ENCODE measurements at regions not wholly inside any gene's neighbourhood (a gene's known extent, or its start where the extent isn't known, plus 50 kb on each side); places are given as distances from the start of the nearest gene placed in this dataset.

DNA sequence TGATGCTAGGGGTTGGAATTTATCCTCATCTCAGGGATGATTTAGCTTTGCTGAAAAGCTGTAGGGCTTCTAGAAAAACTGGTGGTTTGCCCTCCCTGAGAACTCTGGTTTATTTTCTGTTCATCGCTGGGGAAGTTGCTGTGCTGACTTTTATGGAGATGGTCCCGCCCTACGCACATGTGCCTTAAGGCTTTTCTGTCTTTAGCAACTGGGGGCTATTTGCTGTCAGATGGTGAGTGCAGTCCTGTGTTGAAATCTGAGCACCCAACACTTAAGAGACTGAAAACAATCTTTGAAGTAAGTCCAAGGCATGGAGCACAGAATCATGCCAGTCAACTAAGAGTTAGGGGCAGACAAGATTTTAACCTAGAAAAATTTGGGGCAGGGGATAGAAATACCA lies 2148.4 kb upstream of the CELF4 start:
- TF ChIP-seq, protein P1, sequence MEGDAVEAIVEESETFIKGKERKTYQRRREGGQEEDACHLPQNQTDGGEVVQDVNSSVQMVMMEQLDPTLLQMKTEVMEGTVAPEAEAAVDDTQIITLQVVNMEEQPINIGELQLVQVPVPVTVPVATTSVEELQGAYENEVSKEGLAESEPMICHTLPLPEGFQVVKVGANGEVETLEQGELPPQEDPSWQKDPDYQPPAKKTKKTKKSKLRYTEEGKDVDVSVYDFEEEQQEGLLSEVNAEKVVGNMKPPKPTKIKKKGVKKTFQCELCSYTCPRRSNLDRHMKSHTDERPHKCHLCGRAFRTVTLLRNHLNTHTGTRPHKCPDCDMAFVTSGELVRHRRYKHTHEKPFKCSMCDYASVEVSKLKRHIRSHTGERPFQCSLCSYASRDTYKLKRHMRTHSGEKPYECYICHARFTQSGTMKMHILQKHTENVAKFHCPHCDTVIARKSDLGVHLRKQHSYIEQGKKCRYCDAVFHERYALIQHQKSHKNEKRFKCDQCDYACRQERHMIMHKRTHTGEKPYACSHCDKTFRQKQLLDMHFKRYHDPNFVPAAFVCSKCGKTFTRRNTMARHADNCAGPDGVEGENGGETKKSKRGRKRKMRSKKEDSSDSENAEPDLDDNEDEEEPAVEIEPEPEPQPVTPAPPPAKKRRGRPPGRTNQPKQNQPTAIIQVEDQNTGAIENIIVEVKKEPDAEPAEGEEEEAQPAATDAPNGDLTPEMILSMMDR (IDR thresholded peaks at IDR 0.05 in 8 of 11, conservative IDR thresholded peaks at IDR 0.05 in 3 of 11), result no peak
- no peak for TF ChIP-seq POLR2A (IDR thresholded peaks at IDR 0.05)
- no peak for TF ChIP-seq POLR2AphosphoS5 (IDR thresholded peaks at IDR 0.05)
